GM11168 (cell line): ENCODE measurements at regions not wholly inside any gene's neighbourhood (a gene's known extent, or its start where the extent isn't known, plus 50 kb on each side); places are given as distances from the start of the nearest gene placed in this dataset.
"Not testable (repeated sequence)": the region's sequence is repeated elsewhere in the genome, so short reads cannot be mapped to it uniquely, and the experiment has no call there.

ENCODE experiments used
- in situ Hi-C: fragments of 300-500 bp; cut with MboI; formaldehyde crosslinking; loops from one replicate; pipeline ENCODE4 v1.12.0; 2022; ENCODE audit warnings: low sequenced_read_pairs; ENCODE audit not compliant: unreplicated experiment

GRCh38 chr12:23133471-23133870, 508.5 kb downstream of the ETNK1 start:
- in situ Hi-C loops, result no loop called here

- in situ Hi-C loops, result no loop called here
Observed at GRCh38 chr12:23139026-23139425, 514.1 kb downstream of the ETNK1 start.

GRCh38 chr12:23140710-23141109, 515.7 kb downstream of the ETNK1 start:
- in situ Hi-C loops, result no loop called here

GRCh38 chr12:23141335-23141734, 516.4 kb downstream of the ETNK1 start:
- in situ Hi-C loops, result no loop called here

GRCh38 chr12:23146070-23146469, 521.1 kb downstream of the ETNK1 start:
- in situ Hi-C loops, result not testable (repeated sequence)

GRCh38 chr12:23168459-23168858, 543.5 kb downstream of the ETNK1 start:
- in situ Hi-C loops, result no loop called here

- in situ Hi-C loops, result no loop called here
Observed at GRCh38 chr12:23169012-23169695, 544.2 kb downstream of the ETNK1 start.

- in situ Hi-C loops, result no loop called here
Observed at GRCh38 chr12:23169696-23170013, 544.7 kb downstream of the ETNK1 start.

GRCh38 chr12:23174917-23175316, 549.9 kb downstream of the ETNK1 start:
- in situ Hi-C loops, result no loop called here

GRCh38 chr12:23185346-23185745, 560.4 kb downstream of the ETNK1 start:
- in situ Hi-C loops, result no loop called here

- in situ Hi-C loops, result no loop called here
Observed at GRCh38 chr12:23186950-23187349, 562.0 kb downstream of the ETNK1 start.

GRCh38 chr12:23193552-23193951, 568.6 kb downstream of the ETNK1 start:
- in situ Hi-C loops, result no loop called here

- in situ Hi-C loops, result no loop called here
Observed at GRCh38 chr12:23197266-23197665, 572.3 kb downstream of the ETNK1 start.

- in situ Hi-C loops, result loop anchor here (25.0 kb wide), 1 partner anchor 1560 kb away; no protein-coding TSS in a partner anchor
Observed at GRCh38 chr12:23202728-23203127, 577.8 kb downstream of the ETNK1 start.

- in situ Hi-C loops, result loop anchor here (25.0 kb wide), 1 partner anchor 1557 kb away; no protein-coding TSS in a partner anchor
Observed at GRCh38 chr12:23204933-23205778, 580.2 kb downstream of the ETNK1 start.

GRCh38 chr12:23209793-23210192, 584.8 kb downstream of the ETNK1 start:
- in situ Hi-C loops, result loop anchor here (25.0 kb wide), 1 partner anchor 1553 kb away; no protein-coding TSS in a partner anchor

GRCh38 chr12:23210573-23210972, 585.6 kb downstream of the ETNK1 start:
- in situ Hi-C loops, result loop anchor here (25.0 kb wide), 1 partner anchor 1552 kb away; no protein-coding TSS in a partner anchor

- in situ Hi-C loops, result loop anchor here (25.0 kb wide), 1 partner anchor 1551 kb away; no protein-coding TSS in a partner anchor
Observed at GRCh38 chr12:23211384-23212320, 586.7 kb downstream of the ETNK1 start.

GRCh38 chr12:23217158-23217557, 592.2 kb downstream of the ETNK1 start:
- in situ Hi-C loops, result loop anchor here (25.0 kb wide), 1 partner anchor 1545 kb away; no protein-coding TSS in a partner anchor

GRCh38 chr12:23217667-23218066, 592.7 kb downstream of the ETNK1 start:
- in situ Hi-C loops, result loop anchor here (25.0 kb wide), 1 partner anchor 1545 kb away; no protein-coding TSS in a partner anchor
